ENCODE measurements at regions not wholly inside any gene's neighbourhood (a gene's known extent, or its start where the extent isn't known, plus 50 kb on each side); places are given as distances from the start of the nearest gene placed in this dataset.

GRCh38 chr13:26498656-26499601 is 58.6 kb upstream of the WASF3 start:
- TF ChIP-seq REST (IDR thresholded peaks at IDR 0.05; ENCODE audit: insufficient read depth in 1 of 2, low read depth in 2 of 2, low read length in 2 of 2) (0 out of 4 replicates have a peak, but pooled peaks of 1 of the 2 experiments have one; percentile 52), TAF1 (IDR thresholded peaks at IDR 0.05; ENCODE audit: borderline replicate concordance, insufficient read depth, low read length) (no peak), POLR2AphosphoS5 (IDR thresholded peaks at IDR 0.05; ENCODE audit: low read depth, low read length) (no peak)
